Vagina (tissue), 2 donors: ENCODE measurements at regions not wholly inside any gene's neighbourhood (a gene's known extent, or its start where the extent isn't known, plus 50 kb on each side); places are given as distances from the start of the nearest gene placed in this dataset.

Source experiments
- CTCF ChIP-seq, 3 experiments: fragments of 450-650 bp in 2 of 3; fragments of 200-600 bp in 1 of 3; sonication (generic) in 1 of 3; IDR thresholded peaks; one replicate each; pipeline ENCODE4 v1.5.1; 2017 to 2019; ENCODE audit warnings: antibody characterized with exemption in 3 of 3, mild to moderate bottlenecking in 2 of 3, moderate library complexity in 2 of 3
- POLR2A ChIP-seq, 2 donors: fragments of 450-650 bp; IDR thresholded peaks; one replicate each; pipeline ENCODE4 v1.6.1; 2017; ENCODE audit warnings: antibody characterized with exemption in 2 of 2, mild to moderate bottlenecking in 2 of 2, moderate library complexity in 2 of 2
- POLR2AphosphoS5 ChIP-seq, 2 donors: sonication (generic); formaldehyde crosslinking; IDR thresholded peaks; one replicate each; pipeline ENCODE4 v1.9.0; 2017; ENCODE audit warnings: antibody characterized with exemption in 2 of 2, mild to moderate bottlenecking in 2 of 2, low read depth in 1 of 2; ENCODE audit not compliant: insufficient read depth in 1 of 2

GRCh38 chr2:160583813-160584537 lies 90.4 kb upstream of the RBMS1 start:
- TF ChIP-seq CTCF (IDR thresholded peaks at IDR 0.05) (no peak), POLR2A (IDR thresholded peaks at IDR 0.05) (no peak), POLR2AphosphoS5 (IDR thresholded peaks at IDR 0.05; ENCODE audit: insufficient read depth in 1 of 2, low read depth in 1 of 2) (no peak)
